Hepatocyte (in vitro differentiated cells): ENCODE measurements at regions not wholly inside any gene's neighbourhood (a gene's known extent, or its start where the extent isn't known, plus 50 kb on each side); places are given as distances from the start of the nearest gene placed in this dataset.

Source experiments
- DNase-seq: peaks from one replicate; pipeline ENCODE4 v3.0.0-alpha.2; 2016; ENCODE audit warnings: low spot score
- H2AFZ ChIP-seq: fragments of 200-600 bp; sonication (generic); 2 replicates; pipeline ENCODE4 v1.6.0; 2016; ENCODE audit warnings: antibody characterized with exemption, mild to moderate bottlenecking
- H3K27ac ChIP-seq: fragments of 200-600 bp; sonication (generic); 2 replicates; pipeline ENCODE4 v1.5.1; 2016; ENCODE audit warnings: mild to moderate bottlenecking
- H3K27me3 ChIP-seq: fragments of 200-600 bp; sonication (generic); 2 replicates; pipeline ENCODE4 v1.6.1; 2016
- H3K36me3 ChIP-seq: fragments of 200-600 bp; sonication (generic); replicated peaks from 2 replicates; pipeline ENCODE4 v1.5.1; 2016; ENCODE audit warnings: low read depth; ENCODE audit not compliant: insufficient read depth
- H3K4me1 ChIP-seq: fragments of 200-600 bp; sonication (generic); 2 replicates; pipeline ENCODE4 v1.5.1; 2016; ENCODE audit warnings: mild to moderate bottlenecking, moderate library complexity; ENCODE audit not compliant: insufficient read depth
- H3K4me2 ChIP-seq: fragments of 200-600 bp; sonication (generic); 2 replicates; pipeline ENCODE4 v1.6.0; 2016
- H3K4me3 ChIP-seq: fragments of 200-600 bp; sonication (generic); 2 replicates; pipeline ENCODE4 v1.5.1; 2016; ENCODE audit warnings: mild to moderate bottlenecking
- H3K79me2 ChIP-seq: fragments of 200-600 bp; sonication (generic); 2 replicates; pipeline ENCODE4 v1.6.0; 2017; ENCODE audit warnings: mild to moderate bottlenecking
- H3K9me2 ChIP-seq: fragments of 200-600 bp; sonication (generic); replicated peaks from 2 replicates; pipeline ENCODE4 v1.6.0; 2017; ENCODE audit warnings: mild to moderate bottlenecking; ENCODE audit not compliant: insufficient read depth
- H3K9me3 ChIP-seq: fragments of 200-600 bp; sonication (generic); 2 replicates; pipeline ENCODE4 v1.5.1; 2016; ENCODE audit warnings: low read depth, mild to moderate bottlenecking
- H4K20me1 ChIP-seq: fragments of 200-600 bp; sonication (generic); 2 replicates; pipeline ENCODE4 v1.6.0; 2016; ENCODE audit warnings: mild to moderate bottlenecking; ENCODE audit not compliant: insufficient read depth, poor library complexity, severe bottlenecking
- CTCF ChIP-seq: fragments of 200-600 bp; sonication (generic); IDR thresholded peaks from 2 replicates; pipeline ENCODE4 v1.5.1; 2016; ENCODE audit warnings: antibody characterized with exemption, mild to moderate bottlenecking; ENCODE audit not compliant: poor library complexity
- EZH2 ChIP-seq: fragments of 200-600 bp; sonication (generic); IDR thresholded peaks from 2 replicates; pipeline ENCODE4 v1.6.1; 2016; ENCODE audit warnings: antibody characterized with exemption, mild to moderate bottlenecking, borderline replicate concordance
- EZH2phosphoT487 ChIP-seq: fragments of 200-600 bp; sonication (generic); IDR thresholded peaks from one replicate; pipeline ENCODE4 v1.6.1; 2018; ENCODE audit warnings: antibody characterized with exemption, mild to moderate bottlenecking, low read depth, moderate library complexity; ENCODE audit not compliant: unreplicated experiment, severe bottlenecking
- WGBS: methylation state at CpG from one replicate; pipeline ENCODE4 v1.1.6; 2016; ENCODE audit warnings: low lambda C conversion rate; ENCODE audit errors: missing lambda C conversion rate; 5-methylcytosine and 5-hydroxymethylcytosine counted together

GRCh38 chr2:215726070-215726469 lies 287.3 kb downstream of the MREG start:
- H3K27ac ChIP-seq = no peak overlapping the region

GRCh38 chr2:215724146-215724545 lies 288.3 kb upstream of the FN1 start:
- WGBS = 99% methylated on average over 5 of the region's 5 CpGs
- no peak for DNase-seq
- Histone ChIP-seq H2AFZ (no peak overlapping the region), H3K36me3 (no peaks in the 10 kb centered on the region), H3K9me2 (no peaks in the 10 kb centered on the region), H3K9me3 (no peaks in the 10 kb centered on the region), H4K20me1 (no peaks in the 10 kb centered on the region), H3K4me1 (no peaks in the 10 kb centered on the region), H3K27ac (no peak overlapping the region), H3K27me3 (no peaks in the 10 kb centered on the region), H3K79me2 (no peaks in the 10 kb centered on the region), H3K4me3 (no peak overlapping the region), H3K4me2 (no peak overlapping the region)
- TF ChIP-seq EZH2 (no peak), EZH2phosphoT487 (no peak), CTCF (no peak)

More at GRCh38 chr2:215726070-215726469, 287.3 kb downstream of the MREG start:
- H2AFZ ChIP-seq = no peak overlapping the region
- H3K9me2 ChIP-seq = no peaks in the 10 kb centered on the region
- DNase-seq = no peak
- no peaks in the 10 kb centered on the region for H3K36me3 ChIP-seq
- no peaks in the 10 kb centered on the region for H3K27me3 ChIP-seq
- H3K4me1 ChIP-seq = no peaks in the 10 kb centered on the region
- WGBS = 87% methylated on average over 2 of the region's 2 CpGs
- H3K4me3 ChIP-seq = no peak overlapping the region
- no peak overlapping the region for H3K4me2 ChIP-seq
- no peaks in the 10 kb centered on the region for H3K79me2 ChIP-seq
- H3K9me3 ChIP-seq = no peaks in the 10 kb centered on the region
- no peaks in the 10 kb centered on the region for H4K20me1 ChIP-seq
- TF ChIP-seq EZH2phosphoT487 (no peak), EZH2 (no peak), CTCF (no peak)

DNA sequence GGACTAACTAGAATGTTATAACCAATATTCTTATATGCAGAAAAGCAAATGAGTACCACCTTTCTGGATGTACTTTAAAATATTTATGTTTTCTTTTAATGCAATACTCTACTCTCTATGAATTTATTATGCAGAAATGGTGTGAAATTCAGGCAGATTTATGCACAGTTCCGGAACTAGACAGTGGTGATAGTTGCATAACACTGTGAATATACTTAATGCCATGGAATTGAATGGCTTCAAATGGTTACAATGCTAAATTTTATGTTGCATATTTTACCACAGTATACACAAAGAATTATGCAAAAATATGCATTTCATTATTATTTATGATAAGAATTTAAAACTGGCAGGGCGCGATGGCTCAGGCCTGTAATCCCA lies 287.8 kb upstream of the FN1 start:
- Histone ChIP-seq H4K20me1 (no peaks in the 10 kb centered on the region), H3K4me2 (no peak overlapping the region), H3K4me3 (no peak overlapping the region), H3K9me3 (no peaks in the 10 kb centered on the region), H3K4me1 (no peaks in the 10 kb centered on the region), H2AFZ (no peak overlapping the region), H3K27ac (no peak overlapping the region), H3K9me2 (no peaks in the 10 kb centered on the region), H3K36me3 (no peaks in the 10 kb centered on the region), H3K27me3 (no peaks in the 10 kb centered on the region), H3K79me2 (no peaks in the 10 kb centered on the region)
- WGBS = 93% methylated on average over 3 of the region's 3 CpGs
- TF ChIP-seq CTCF = no peak
- no peak for TF ChIP-seq EZH2phosphoT487
- TF ChIP-seq EZH2 = no peak
- DNase-seq = no peak
